AG04450 (cell line): ENCODE measurements at regions not wholly inside any gene's neighbourhood (a gene's known extent, or its start where the extent isn't known, plus 50 kb on each side); places are given as distances from the start of the nearest gene placed in this dataset.

Source experiments
- CTCF ChIA-PET: fragments of 300-600, 350-600 bp; formaldehyde crosslinking; extraction: SDS; loops from one replicate; lab custom pipeline; 2022; ENCODE audit warnings: antibody characterized with exemption, inconsistent platforms; lab: Charles Lee
- POLR2A ChIA-PET: fragments of 350-600 bp; formaldehyde crosslinking; extraction: SDS; loops from one replicate; lab custom pipeline; 2021; ENCODE audit warnings: antibody characterized with exemption, inconsistent platforms; lab: Yijun Ruan, JAX
- DNase-seq: peaks from one replicate; pipeline ENCODE4 v3.0.0-alpha.2; 2011; ENCODE audit warnings: low read depth, low spot score
- H3K27ac ChIP-seq: one replicate; pipeline ENCODE4 v1.5.1; 2012; ENCODE audit warnings: low read depth, low read length, control low read depth
- H3K27me3 ChIP-seq: one replicate; pipeline ENCODE4 v1.6.0; 2012; ENCODE audit warnings: low read length; ENCODE audit not compliant: control insufficient read depth, insufficient read depth
- H3K4me3 ChIP-seq: 2 replicates; pipeline ENCODE4 v1.5.1; 2011; ENCODE audit warnings: mild to moderate bottlenecking, low read depth, low read length, control low read depth
- H3K9me3 ChIP-seq: 2 replicates; pipeline ENCODE4 v1.5.1; 2012; ENCODE audit warnings: low read length; ENCODE audit not compliant: control insufficient read depth, insufficient read depth
- CTCF ChIP-seq: IDR thresholded peaks from 2 replicates; pipeline ENCODE4 v1.5.1; 2011; ENCODE audit warnings: low read depth, low read length, control low read depth, inconsistent platforms

- TF ChIP-seq CTCF, result no peak
- CTCF ChIA-PET, result no interaction called here
- H3K27ac ChIP-seq, result no peak overlapping the region
- no peaks in the 10 kb centered on the region for H3K9me3 ChIP-seq
- DNase-seq, result no peak
- no peak overlapping the region for H3K4me3 ChIP-seq
- no peaks in the 10 kb centered on the region for H3K27me3 ChIP-seq
- POLR2A ChIA-PET, result no interaction called here
Observed at GRCh38 chr6:156455847-156456246, 321.3 kb upstream of the ARID1B start.

GRCh38 chr6:156454867-156455266, 322.3 kb upstream of the ARID1B start:
- H3K4me3 ChIP-seq, result no peak overlapping the region
- no peak overlapping the region for H3K27ac ChIP-seq
- no peak for TF ChIP-seq CTCF
- H3K27me3 ChIP-seq, result no peaks in the 10 kb centered on the region
- CTCF ChIA-PET, result no interaction called here
- POLR2A ChIA-PET, result no interaction called here
- no peak for DNase-seq
- H3K9me3 ChIP-seq, result no peaks in the 10 kb centered on the region

- no peak for TF ChIP-seq CTCF
- no peak for DNase-seq
- Histone ChIP-seq H3K4me3 (no peak overlapping the region), H3K27ac (no peak overlapping the region), H3K9me3 (no peaks in the 10 kb centered on the region), H3K27me3 (no peaks in the 10 kb centered on the region)
- POLR2A ChIA-PET, result no interaction called here
- CTCF ChIA-PET, result no interaction called here
Observed at GRCh38 chr6:156451726-156452125, 325.5 kb upstream of the ARID1B start.

- Histone ChIP-seq H3K27me3 (no peaks in the 10 kb centered on the region), H3K9me3 (no peaks in the 10 kb centered on the region), H3K4me3 (no peak overlapping the region), H3K27ac (no peak overlapping the region)
- no peak for TF ChIP-seq CTCF
- ChIA-PET CTCF (interaction anchor here (1.4 kb wide), 1 partner anchor 13 kb away, joined by 8 read pairs; no protein-coding TSS in a partner anchor), POLR2A (no interaction called here)
- DNase-seq, result no peak
Observed at GRCh38 chr6:156451088-156451487, 326.1 kb upstream of the ARID1B start.

- POLR2A ChIA-PET, result no interaction called here
Observed at GRCh38 chr6:156450421-156450820, 326.8 kb upstream of the ARID1B start.

More at GRCh38 chr6:156450421-156450820, 326.8 kb upstream of the ARID1B start:
- no peak overlapping the region for H3K4me3 ChIP-seq
- CTCF ChIA-PET, result interaction anchor here (1.4 kb wide), 1 partner anchor 12 kb away, joined by 8 read pairs; no protein-coding TSS in a partner anchor
- DNase-seq, result no peak
- H3K27me3 ChIP-seq, result no peaks in the 10 kb centered on the region
- H3K9me3 ChIP-seq, result no peaks in the 10 kb centered on the region
- TF ChIP-seq CTCF, result no peak
- no peak overlapping the region for H3K27ac ChIP-seq
